Peyer's patch (tissue), 4 donors: ENCODE measurements at regions not wholly inside any gene's neighbourhood (a gene's known extent, or its start where the extent isn't known, plus 50 kb on each side); places are given as distances from the start of the nearest gene placed in this dataset.

Source experiments
- DNase-seq, 3 donors: peaks; one replicate each; pipeline ENCODE4 v3.0.0-alpha.2; 2017 to 2019
- H3K27ac ChIP-seq, 4 donors: fragments of 200-600 bp; sonication (generic); one replicate each; pipeline ENCODE4 v1.5.1; 2016 to 2019
- H3K27me3 ChIP-seq, 2 donors: fragments of 200-600 bp; sonication (generic); one replicate each; pipeline ENCODE4 v1.5.1; 2019
- H3K36me3 ChIP-seq, 3 donors: fragments of 200-600 bp; sonication (generic); one replicate each; pipeline ENCODE4 v1.5.1; 2016 to 2019
- H3K4me1 ChIP-seq, 4 donors: fragments of 200-600 bp; sonication (generic); one replicate each; pipeline ENCODE4 v1.5.1; 2016 to 2019
- H3K4me3 ChIP-seq, 4 donors: fragments of 200-600 bp; sonication (generic); 1 replicate in 3 of 4; 2 replicates in 1 of 4; pipeline ENCODE4 v1.5.1; 2016 to 2019; ENCODE audit warnings: mild to moderate bottlenecking in 1 of 4
- H3K9me3 ChIP-seq, 4 donors: fragments of 200-600 bp; sonication (generic); one replicate each; pipeline ENCODE4 v1.5.1; 2016 to 2019; ENCODE audit warnings: mild to moderate bottlenecking in 1 of 4
- POLR2A ChIP-seq, 2 donors: fragments of 450-650 bp; IDR thresholded peaks; one replicate each; pipeline ENCODE4 v1.5.1; 2017; ENCODE audit warnings: antibody characterized with exemption in 2 of 2, mild to moderate bottlenecking in 2 of 2, moderate library complexity in 2 of 2
- TF ChIP-seq, protein P1 (sequence below), 6 experiments: fragments of 450-650 bp in 4 of 6; fragments of 200-600 bp in 2 of 6; sonication (generic) in 1 of 6; IDR thresholded peaks; one replicate each; pipeline ENCODE4 v1.5.1; 2017 to 2019; ENCODE audit warnings: antibody characterized with exemption in 6 of 6, mild to moderate bottlenecking in 3 of 6, moderate library complexity in 1 of 6

DNA sequence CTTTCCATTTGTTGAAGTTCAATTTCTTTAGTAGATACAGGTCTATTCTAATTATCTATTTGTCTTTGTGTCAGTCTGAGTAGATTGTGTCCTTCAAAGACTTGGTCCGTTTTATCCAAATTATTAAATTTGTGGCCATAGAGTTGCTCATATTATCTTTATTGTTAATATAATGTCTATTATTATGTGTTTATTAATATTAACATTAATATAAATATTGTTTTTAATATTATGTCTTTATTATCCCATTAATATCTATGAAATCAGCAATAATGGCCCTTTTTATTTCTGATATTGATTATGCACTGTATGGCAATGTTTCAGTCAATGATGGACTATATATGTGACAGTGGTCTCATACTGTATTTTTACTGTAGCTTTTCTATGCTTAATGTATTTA lies 2067.3 kb upstream of the AGA start:
- no peaks in the 10 kb centered on the region for H3K9me3 ChIP-seq

DNA sequence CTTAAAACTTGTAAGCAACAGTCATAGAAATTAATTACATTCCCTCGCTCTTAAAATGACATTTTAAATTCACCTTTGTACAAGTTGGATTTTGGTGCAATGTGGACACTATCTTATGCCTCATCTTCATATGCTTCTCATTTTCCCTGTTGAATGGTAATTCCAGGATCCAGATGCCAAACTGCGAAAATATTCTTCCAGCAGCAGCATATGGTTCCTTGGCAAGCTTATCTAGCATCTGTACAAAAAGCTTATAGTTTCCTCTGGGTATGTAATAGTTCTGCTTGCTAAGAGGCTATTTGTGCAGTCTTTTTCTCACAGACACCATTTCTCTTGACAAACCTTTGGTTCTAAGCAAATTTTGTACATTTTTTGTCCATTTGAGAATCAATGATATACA lies 2079.7 kb upstream of the AGA start:
- Histone ChIP-seq H3K27ac (no peak overlapping the region), H3K36me3 (no peaks in the 10 kb centered on the region), H3K4me1 (no peaks in the 10 kb centered on the region), H3K27me3 (no peaks in the 10 kb centered on the region), H3K9me3 (no peaks in the 10 kb centered on the region), H3K4me3 (no peak overlapping the region)
- no peak for DNase-seq
- TF ChIP-seq POLR2A (IDR thresholded peaks at IDR 0.05) = no peak
- TF ChIP-seq, protein P1, sequence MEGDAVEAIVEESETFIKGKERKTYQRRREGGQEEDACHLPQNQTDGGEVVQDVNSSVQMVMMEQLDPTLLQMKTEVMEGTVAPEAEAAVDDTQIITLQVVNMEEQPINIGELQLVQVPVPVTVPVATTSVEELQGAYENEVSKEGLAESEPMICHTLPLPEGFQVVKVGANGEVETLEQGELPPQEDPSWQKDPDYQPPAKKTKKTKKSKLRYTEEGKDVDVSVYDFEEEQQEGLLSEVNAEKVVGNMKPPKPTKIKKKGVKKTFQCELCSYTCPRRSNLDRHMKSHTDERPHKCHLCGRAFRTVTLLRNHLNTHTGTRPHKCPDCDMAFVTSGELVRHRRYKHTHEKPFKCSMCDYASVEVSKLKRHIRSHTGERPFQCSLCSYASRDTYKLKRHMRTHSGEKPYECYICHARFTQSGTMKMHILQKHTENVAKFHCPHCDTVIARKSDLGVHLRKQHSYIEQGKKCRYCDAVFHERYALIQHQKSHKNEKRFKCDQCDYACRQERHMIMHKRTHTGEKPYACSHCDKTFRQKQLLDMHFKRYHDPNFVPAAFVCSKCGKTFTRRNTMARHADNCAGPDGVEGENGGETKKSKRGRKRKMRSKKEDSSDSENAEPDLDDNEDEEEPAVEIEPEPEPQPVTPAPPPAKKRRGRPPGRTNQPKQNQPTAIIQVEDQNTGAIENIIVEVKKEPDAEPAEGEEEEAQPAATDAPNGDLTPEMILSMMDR (IDR thresholded peaks at IDR 0.05) = no peak

More for the DNA sequence above, 2067.3 kb upstream of the AGA start:
- no peaks in the 10 kb centered on the region for H3K4me1 ChIP-seq
- DNase-seq = no peak
- no peak overlapping the region for H3K27ac ChIP-seq
- H3K27me3 ChIP-seq = no peaks in the 10 kb centered on the region
- TF ChIP-seq POLR2A (IDR thresholded peaks at IDR 0.05) = no peak
- TF ChIP-seq, protein P1 (IDR thresholded peaks at IDR 0.05) = no peak
- no peaks in the 10 kb centered on the region for H3K36me3 ChIP-seq
- no peak overlapping the region for H3K4me3 ChIP-seq

DNA sequence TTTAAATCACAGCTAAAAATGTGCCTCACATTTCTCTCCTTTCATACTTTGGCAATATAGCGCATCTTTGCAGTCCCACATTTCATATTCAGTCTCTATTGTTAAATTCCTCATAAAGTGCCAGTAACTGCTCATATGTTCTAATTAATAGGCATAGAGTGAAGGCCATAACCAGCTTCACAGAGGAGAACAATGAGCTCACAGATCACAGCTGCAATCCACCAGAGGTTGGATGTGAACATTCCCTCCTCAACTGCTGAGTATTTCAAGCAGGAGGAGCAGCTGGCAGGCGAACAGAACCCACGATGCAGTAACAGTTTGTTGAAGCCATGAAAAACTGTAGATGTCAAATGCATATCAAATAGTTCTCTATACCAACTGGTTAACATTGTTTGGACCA lies 2088.7 kb upstream of the AGA start:
- Histone ChIP-seq H3K4me3 (no peak overlapping the region), H3K27ac (no peak overlapping the region), H3K27me3 (no peaks in the 10 kb centered on the region), H3K4me1 (no peaks in the 10 kb centered on the region), H3K9me3 (no peaks in the 10 kb centered on the region), H3K36me3 (no peaks in the 10 kb centered on the region)
- no peak for TF ChIP-seq POLR2A (IDR thresholded peaks at IDR 0.05)
- TF ChIP-seq, protein P1 (IDR thresholded peaks at IDR 0.05) = no peak
- no peak for DNase-seq

DNA sequence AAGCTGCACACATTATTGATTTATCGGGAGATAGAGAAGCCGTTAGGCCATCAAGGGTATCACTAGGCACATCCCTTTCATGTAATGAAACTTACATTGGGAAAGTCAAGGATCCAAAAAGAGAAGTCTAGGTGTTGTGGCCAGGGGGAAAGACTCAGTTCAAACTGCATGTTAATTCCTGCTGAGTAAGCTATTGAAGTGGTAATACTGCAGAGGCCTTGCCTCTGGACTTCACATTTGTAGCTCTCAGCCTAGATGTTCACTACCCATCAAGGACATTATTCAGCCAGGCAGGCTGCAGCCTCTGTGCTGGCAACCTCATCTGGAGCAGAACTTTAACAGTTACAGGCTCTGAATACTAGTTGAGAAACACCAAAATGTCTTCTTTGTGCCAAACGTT lies 2094.5 kb upstream of the AGA start:
- no peak for DNase-seq
- no peaks in the 10 kb centered on the region for H3K4me1 ChIP-seq
- H3K9me3 ChIP-seq = no peaks in the 10 kb centered on the region
- no peaks in the 10 kb centered on the region for H3K36me3 ChIP-seq
- no peak overlapping the region for H3K27ac ChIP-seq
- H3K4me3 ChIP-seq = no peak overlapping the region
- H3K27me3 ChIP-seq = no peaks in the 10 kb centered on the region
- TF ChIP-seq POLR2A (IDR thresholded peaks at IDR 0.05) = no peak
- TF ChIP-seq, protein P1 (IDR thresholded peaks at IDR 0.05) = no peak

DNA sequence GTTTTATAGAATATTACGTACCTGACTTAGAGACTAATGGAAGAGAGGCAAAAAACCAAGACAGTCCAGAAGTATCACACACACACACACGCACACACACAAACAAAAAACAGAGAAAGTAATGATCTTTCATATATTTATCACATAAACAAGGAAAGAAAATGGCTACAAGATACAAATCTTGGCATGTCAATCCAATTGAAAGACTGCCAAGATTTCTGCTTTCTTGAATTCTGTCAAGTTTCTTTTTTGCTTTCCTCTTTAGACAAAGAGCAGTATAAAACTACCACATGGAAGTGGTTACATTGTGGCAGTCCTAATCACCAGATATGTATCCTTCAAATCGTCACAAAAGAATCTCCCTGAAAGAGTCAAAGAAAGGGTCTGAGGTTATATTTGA lies 2097.4 kb upstream of the AGA start:
- TF ChIP-seq POLR2A (IDR thresholded peaks at IDR 0.05) = no peak
- TF ChIP-seq, protein P1 (IDR thresholded peaks at IDR 0.05) = no peak
- Histone ChIP-seq H3K27me3 (no peaks in the 10 kb centered on the region), H3K36me3 (no peaks in the 10 kb centered on the region), H3K4me1 (no peaks in the 10 kb centered on the region), H3K4me3 (no peak overlapping the region), H3K9me3 (no peaks in the 10 kb centered on the region), H3K27ac (no peak overlapping the region)
- no peak for DNase-seq

DNA sequence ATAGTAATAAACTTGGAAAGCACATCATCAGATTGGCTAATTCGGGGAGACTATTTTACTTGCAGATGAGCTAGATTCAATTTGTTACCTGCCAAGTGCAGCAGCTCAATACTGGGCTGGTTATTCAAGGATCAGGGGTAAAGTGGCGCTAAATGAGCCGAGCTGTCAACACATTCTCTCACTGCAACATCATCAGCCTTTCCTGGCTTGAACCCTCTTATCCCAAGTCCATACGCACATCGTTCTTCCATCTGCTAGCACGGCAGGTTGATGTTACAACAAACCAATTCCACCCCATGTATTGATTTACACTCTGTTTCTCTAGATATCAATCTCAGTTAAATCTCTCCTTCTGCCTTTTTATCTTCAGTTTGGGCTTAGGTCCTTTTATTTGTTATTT lies 2101.5 kb upstream of the AGA start:
- H3K36me3 ChIP-seq = no peaks in the 10 kb centered on the region
- no peak for DNase-seq
- TF ChIP-seq POLR2A (IDR thresholded peaks at IDR 0.05) = no peak
- TF ChIP-seq, protein P1 (IDR thresholded peaks at IDR 0.05) = no peak
- H3K4me1 ChIP-seq = no peaks in the 10 kb centered on the region
- H3K27me3 ChIP-seq = no peaks in the 10 kb centered on the region
- no peak overlapping the region for H3K27ac ChIP-seq
- no peaks in the 10 kb centered on the region for H3K9me3 ChIP-seq
- no peak overlapping the region for H3K4me3 ChIP-seq
